Cerebellar nuclear complex (tissue), 1 donor: ENCODE measurements at regions not wholly inside any gene's neighbourhood (a gene's known extent, or its start where the extent isn't known, plus 50 kb on each side); places are given as distances from the start of the nearest gene placed in this dataset.
"Not testable (repeated sequence)": the region's sequence is repeated elsewhere in the genome, so short reads cannot be mapped to it uniquely, and the experiment has no call there.

Source experiments
- DNase-seq, 2 experiments: peaks; one replicate each; lab custom pipeline; 2025; lab: John Stamatoyannopoulos, UW

GRCh38 chr2:59875836-59876235, 677.6 kb downstream of the BCL11A start:
- DNase-seq = no peak

GRCh38 chr2:59874971-59875755, 678.3 kb downstream of the BCL11A start:
- no peak for DNase-seq

- DNase-seq = no peak
These were observed 679.1 kb downstream of the BCL11A start for GRCh38 chr2:59874361-59874760.

- no peak for DNase-seq
These were observed 681.6 kb downstream of the BCL11A start for GRCh38 chr2:59871830-59872229.

GRCh38 chr2:59868981-59869380, 684.5 kb downstream of the BCL11A start:
- no peak for DNase-seq

- no peak for DNase-seq
These were observed 687.0 kb downstream of the BCL11A start for GRCh38 chr2:59866436-59866835.

GRCh38 chr2:59858540-59858939, 694.9 kb downstream of the BCL11A start:
- no peak for DNase-seq

- DNase-seq = no peak
These were observed 696.3 kb downstream of the BCL11A start for GRCh38 chr2:59857109-59857508.

- no peak for DNase-seq
These were observed 697.1 kb downstream of the BCL11A start for GRCh38 chr2:59856391-59856790.

- no peak for DNase-seq
These were observed 700.4 kb downstream of the BCL11A start for GRCh38 chr2:59853032-59853431.

GRCh38 chr2:59851836-59852475, 701.5 kb downstream of the BCL11A start:
- no peak for DNase-seq

- no peak for DNase-seq
These were observed 702.9 kb downstream of the BCL11A start for GRCh38 chr2:59850554-59850953.

- no peak for DNase-seq
These were observed 719.5 kb downstream of the BCL11A start for GRCh38 chr2:59833941-59834340.

- no peak for DNase-seq
These were observed 722.9 kb downstream of the BCL11A start for GRCh38 chr2:59830601-59831000.

- DNase-seq = no peak
These were observed 725.8 kb downstream of the BCL11A start for GRCh38 chr2:59827677-59828076.

GRCh38 chr2:59826177-59826576, 727.3 kb downstream of the BCL11A start:
- no peak for DNase-seq

GRCh38 chr2:59824314-59824713, 729.1 kb downstream of the BCL11A start:
- no peak for DNase-seq

GRCh38 chr2:59816075-59816474, 737.4 kb downstream of the BCL11A start:
- no peak for DNase-seq

- DNase-seq = not testable (repeated sequence)
These were observed 743.2 kb downstream of the BCL11A start for GRCh38 chr2:59810283-59810682.

GRCh38 chr2:59806486-59806885, 747.0 kb downstream of the BCL11A start:
- DNase-seq = no peak

GRCh38 chr2:59804732-59805131, 748.7 kb downstream of the BCL11A start:
- no peak for DNase-seq

- no peak for DNase-seq
These were observed 749.9 kb downstream of the BCL11A start for GRCh38 chr2:59803586-59803985.

- DNase-seq = no peak
These were observed 754.7 kb downstream of the BCL11A start for GRCh38 chr2:59798687-59799232.
